GM12878 (cell line): ENCODE measurements at regions not wholly inside any gene's neighbourhood (a gene's known extent, or its start where the extent isn't known, plus 50 kb on each side); places are given as distances from the start of the nearest gene placed in this dataset.

Experiments used
- ATAC-seq: fragments of 200-7000 bp; cut with Tn5 transposase; 3 replicates; pipeline ENCODE4 v1.9.1; 2020; ENCODE audit warnings: mild to moderate bottlenecking, moderate library complexity
- BruUV-seq: library from RNA; stranded (reverse); fragments of 400-500 nt; replicated peaks from 2 replicates; lab custom pipeline; 2021; lab: Mats Ljungman, UMichigan
- CTCF ChIA-PET: fragments of 300-600 bp; sonication (Branson Sonifier 250); formaldehyde crosslinking; extraction: SDS; loops from one replicate; lab custom pipeline; 2021; ENCODE audit warnings: inconsistent platforms; lab: Yijun Ruan, JAX
- POLR2A ChIA-PET: fragments of 350-600 bp; formaldehyde crosslinking; extraction: SDS; loops from one replicate; lab custom pipeline; 2021; ENCODE audit warnings: inconsistent platforms; lab: Charles Lee
- RAD21 ChIA-PET: fragments of 300-600 bp; sonication (Branson Sonifier 250); formaldehyde crosslinking; loops from one replicate; lab custom pipeline; 2023; ENCODE audit warnings: antibody characterized with exemption; ENCODE audit not compliant: unreplicated experiment; lab: Charles Lee
- SMC1A ChIA-PET: fragments of 300-600 bp; sonication (Branson Sonifier 250); formaldehyde crosslinking; loops from one replicate; lab custom pipeline; 2023; ENCODE audit not compliant: unreplicated experiment, uncharacterized antibody; lab: Charles Lee
- DNase-seq: peaks from one replicate; pipeline ENCODE4 v3.0.0-alpha.2; 2011; ENCODE audit warnings: low read depth, low spot score
- FAIRE-seq: peaks from 3 replicates; lab custom pipeline; 2011; peaks lifted over from hg19 to GRCh38; lab: Jason Lieb, UNC
- H2AFZ ChIP-seq: 2 replicates; pipeline ENCODE4 v1.6.0; 2011; ENCODE audit warnings: low read depth, low read length, control low read depth; ENCODE audit not compliant: control insufficient read depth
- H3K27ac ChIP-seq: 2 replicates; pipeline ENCODE4 v1.5.1; 2011; ENCODE audit warnings: control low read depth; ENCODE audit not compliant: control insufficient read depth, insufficient read depth
- H3K27me3 ChIP-seq, 2 experiments: replicated peaks in 1 of 2; 2 replicates each; pipeline versions ENCODE4 v1.6.0 to v1.6.1; 2011; ENCODE audit warnings: low read length in 1 of 2; ENCODE audit not compliant: control insufficient read depth in 2 of 2, insufficient read depth in 2 of 2
- H3K36me3 ChIP-seq, 2 experiments: 2 replicates each; pipeline ENCODE4 v1.5.1; 2011; ENCODE audit warnings: low read length in 1 of 2; ENCODE audit not compliant: control insufficient read depth in 2 of 2, insufficient read depth in 2 of 2
- H3K4me1 ChIP-seq: 2 replicates; pipeline ENCODE4 v1.6.1; 2011; ENCODE audit warnings: mild to moderate bottlenecking, low read length, moderate library complexity, mixed read lengths; ENCODE audit not compliant: control insufficient read depth, insufficient read depth
- H3K4me2 ChIP-seq: 2 replicates; pipeline ENCODE4 v1.6.0; 2011; ENCODE audit warnings: control low read depth; ENCODE audit not compliant: control insufficient read depth, insufficient read depth
- H3K4me3 ChIP-seq: fragments of 200-600 bp; sonication (generic); 2 replicates; pipeline ENCODE4 v1.5.1; 2016
- H3K79me2 ChIP-seq: 2 replicates; pipeline ENCODE4 v1.6.0; 2011; ENCODE audit warnings: low read length; ENCODE audit not compliant: control insufficient read depth, insufficient read depth
- H3K9ac ChIP-seq: 2 replicates; pipeline ENCODE4 v1.8.0; 2011; ENCODE audit warnings: low read length, control low read depth, mixed read lengths; ENCODE audit not compliant: control insufficient read depth, insufficient read depth
- H3K9me3 ChIP-seq: replicated peaks from 3 replicates; pipeline ENCODE4 v1.5.1; 2011; ENCODE audit warnings: mild to moderate bottlenecking, low read length; ENCODE audit not compliant: control insufficient read depth, insufficient read depth
- H4K20me1 ChIP-seq: 2 replicates; pipeline ENCODE4 v1.6.0; 2011; ENCODE audit not compliant: control insufficient read depth, insufficient read depth
- CHD4 ChIP-seq: fragments of 200-600 bp; sonication (generic); IDR thresholded peaks from 2 replicates; pipeline ENCODE4 v1.6.1; 2016; ENCODE audit warnings: mild to moderate bottlenecking
- MEF2A ChIP-seq: IDR thresholded peaks from 2 replicates; pipeline ENCODE4 v1.6.1; 2011; ENCODE audit warnings: low read depth, mild to moderate bottlenecking, low read length, moderate library complexity; ENCODE audit not compliant: insufficient read depth
- POU2F2 ChIP-seq: IDR thresholded peaks from 3 replicates; pipeline ENCODE4 v1.6.1; 2011; ENCODE audit warnings: low read depth, mild to moderate bottlenecking, low read length, borderline replicate concordance
- RAD21 ChIP-seq: IDR thresholded peaks from 2 replicates; pipeline ENCODE4 v1.6.1; 2011; ENCODE audit warnings: mild to moderate bottlenecking, low read depth, low read length, moderate library complexity; ENCODE audit not compliant: insufficient read depth
- SPI1 ChIP-seq: IDR thresholded peaks from 2 replicates; pipeline ENCODE4 v1.6.1; 2011; ENCODE audit warnings: low read depth, mild to moderate bottlenecking, low read length, moderate library complexity, borderline replicate concordance; ENCODE audit not compliant: insufficient read depth
- YBX1 ChIP-seq: fragments of 450-650 bp; IDR thresholded peaks from 2 replicates; pipeline ENCODE4 v1.6.1; 2016; ENCODE audit warnings: antibody characterized with exemption
- WGBS: methylation state at CpG from one replicate; pipeline ENCODE4 v1.1.6; 2016; ENCODE audit warnings: low lambda C conversion rate; ENCODE audit not compliant: insufficient replicate concordance, insufficient coverage; ENCODE audit errors: missing lambda C conversion rate; 5-methylcytosine and 5-hydroxymethylcytosine counted together
- in situ Hi-C: fragments of 300-500 bp; cut with MboI; formaldehyde crosslinking; loops from 9 replicates; pipeline ENCODE4 v1.14.3; 2018; ENCODE audit warnings: mixed read lengths
- intact Hi-C: fragments of 100-400 bp; cut with micrococcal nuclease; formaldehyde crosslinking; loops from one replicate; pipeline ENCODE4 v1.14.2; 2022; ENCODE audit not compliant: unreplicated experiment
- TF ChIP-seq, protein P1 (sequence below), 3 experiments: IDR thresholded peaks in 2 of 3; conservative IDR thresholded peaks in 1 of 3; 2 replicates each; pipeline ENCODE4 v1.5.1; 2011; ENCODE audit warnings: low read depth in 3 of 3, low read length in 3 of 3, mild to moderate bottlenecking in 3 of 3, control low read depth in 2 of 3, moderate library complexity in 2 of 3, inconsistent platforms in 1 of 3, mixed read lengths in 1 of 3; ENCODE audit not compliant: control insufficient read depth in 2 of 3, insufficient read depth in 1 of 3; ENCODE audit errors: extremely low read depth in 1 of 3

DNA sequence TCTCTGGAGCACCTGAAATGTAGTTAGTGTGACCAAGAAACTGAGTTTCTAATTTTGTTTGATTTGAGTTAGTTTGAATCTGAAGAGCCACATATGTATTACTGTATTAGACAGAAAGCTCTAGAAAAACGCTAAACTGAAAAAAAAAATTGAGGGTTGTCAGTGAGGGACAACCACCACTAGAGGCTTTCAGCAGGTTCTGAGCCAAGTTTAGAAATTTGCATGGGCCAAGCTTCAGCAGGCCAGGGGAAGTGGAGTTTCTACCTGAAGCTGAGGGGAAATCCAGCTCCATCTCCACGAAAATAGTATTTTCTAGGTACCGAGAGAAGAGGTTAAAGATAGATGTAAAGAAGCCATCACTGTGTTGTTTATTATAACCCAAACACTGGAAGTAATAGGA, 77.9 kb upstream of the PLXNA4 start:
- no TSS peak for BruUV-seq
- Histone ChIP-seq H3K27me3 (no peaks in the 10 kb centered on the region), H4K20me1 (no peaks in the 10 kb centered on the region), H3K4me2 (no peak overlapping the region), H2AFZ (peak overlapping the region; percentile 3; the same call in 1 of the 2 replicates), H3K4me1 (peaks cover 18% of the 10 kb centered on the region), H3K4me3 (no peak overlapping the region), H3K9ac (no peak overlapping the region), H3K36me3 (no peaks in the 10 kb centered on the region), H3K79me2 (no peaks in the 10 kb centered on the region), H3K27ac (no peak overlapping the region), H3K9me3 (peaks cover 3% of the 10 kb centered on the region; the same call in 1 of the 3 replicates)
- ChIA-PET POLR2A (no interaction called here), RAD21 (interaction anchor here (0.7 to 1.0 kb wide), 3 partner anchors 19 to 539 kb away, joined by 3 read pairs; no protein-coding TSS in a partner anchor), SMC1A (interaction anchor here (0.6 to 1.6 kb wide), 3 partner anchors 22 to 1980 kb away, joined by 3 to 4 read pairs (median 3); no protein-coding TSS in a partner anchor), CTCF (interaction anchor here (1.0 kb wide), 1 partner anchor 22 kb away, joined by 3 read pairs; no protein-coding TSS in a partner anchor)
- in situ Hi-C loops (no loop called here), intact Hi-C loops (no loop called here)
- TF ChIP-seq MEF2A: no peak
- no peak for TF ChIP-seq YBX1
- peak; percentile 76; the same call in 1 of the 3 replicates for TF ChIP-seq POU2F2
- peak; percentile 49; the same call in 1 of the 2 replicates for TF ChIP-seq SPI1
- peak; percentile 42; the same call in 1 of the 2 replicates for TF ChIP-seq RAD21
- TF ChIP-seq CHD4: no peak
- TF ChIP-seq, protein P1, sequence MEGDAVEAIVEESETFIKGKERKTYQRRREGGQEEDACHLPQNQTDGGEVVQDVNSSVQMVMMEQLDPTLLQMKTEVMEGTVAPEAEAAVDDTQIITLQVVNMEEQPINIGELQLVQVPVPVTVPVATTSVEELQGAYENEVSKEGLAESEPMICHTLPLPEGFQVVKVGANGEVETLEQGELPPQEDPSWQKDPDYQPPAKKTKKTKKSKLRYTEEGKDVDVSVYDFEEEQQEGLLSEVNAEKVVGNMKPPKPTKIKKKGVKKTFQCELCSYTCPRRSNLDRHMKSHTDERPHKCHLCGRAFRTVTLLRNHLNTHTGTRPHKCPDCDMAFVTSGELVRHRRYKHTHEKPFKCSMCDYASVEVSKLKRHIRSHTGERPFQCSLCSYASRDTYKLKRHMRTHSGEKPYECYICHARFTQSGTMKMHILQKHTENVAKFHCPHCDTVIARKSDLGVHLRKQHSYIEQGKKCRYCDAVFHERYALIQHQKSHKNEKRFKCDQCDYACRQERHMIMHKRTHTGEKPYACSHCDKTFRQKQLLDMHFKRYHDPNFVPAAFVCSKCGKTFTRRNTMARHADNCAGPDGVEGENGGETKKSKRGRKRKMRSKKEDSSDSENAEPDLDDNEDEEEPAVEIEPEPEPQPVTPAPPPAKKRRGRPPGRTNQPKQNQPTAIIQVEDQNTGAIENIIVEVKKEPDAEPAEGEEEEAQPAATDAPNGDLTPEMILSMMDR (IDR thresholded peaks at IDR 0.05 in 2 of 3, conservative IDR thresholded peaks at IDR 0.05 in 1 of 3; ENCODE audit: control insufficient read depth in 2 of 3, extremely low read depth in 1 of 3, insufficient read depth in 1 of 3, low read depth in 3 of 3, low read length in 3 of 3): peak; percentile 27 to 67 (median 43); a peak in 5 of 6 replicates
- peak; percentile 76 for FAIRE-seq
- no peak for DNase-seq
- 4% methylated on average over 3 of the region's 3 CpGs for WGBS
- peak; percentile 81 for ATAC-seq
